GM23338 (cell line): ENCODE measurements at regions not wholly inside any gene's neighbourhood (a gene's known extent, or its start where the extent isn't known, plus 50 kb on each side); places are given as distances from the start of the nearest gene placed in this dataset.

ENCODE experiments used
- ATAC-seq: fragments of 200-7000 bp; cut with Tn5 transposase; 3 replicates; pipeline ENCODE4 v1.9.1; 2020
- DNase-seq: peaks from one replicate; pipeline ENCODE4 v3.0.0-alpha.2; 2015; ENCODE audit warnings: low spot score
- H2AFZ ChIP-seq: fragments of 200-600 bp; sonication (generic); 2 replicates; pipeline ENCODE4 v1.8.0; 2016; ENCODE audit warnings: antibody characterized with exemption, mild to moderate bottlenecking, moderate library complexity
- H3F3A ChIP-seq: fragments of 200-600 bp; sonication (generic); replicated peaks from 2 replicates; pipeline ENCODE4 v1.8.0; 2017; ENCODE audit warnings: antibody characterized with exemption, mixed run types, low read depth
- H3K27ac ChIP-seq: fragments of 200-600 bp; sonication (generic); 2 replicates; pipeline ENCODE4 v1.6.1; 2016; ENCODE audit warnings: low read depth
- H3K27me3 ChIP-seq: fragments of 200-600 bp; sonication (generic); 2 replicates; pipeline ENCODE4 v1.8.0; 2016; ENCODE audit warnings: mild to moderate bottlenecking, mixed run types, moderate library complexity; ENCODE audit not compliant: insufficient read depth
- H3K36me3 ChIP-seq: fragments of 200-600 bp; sonication (generic); 2 replicates; pipeline ENCODE4 v1.8.0; 2016; ENCODE audit warnings: mild to moderate bottlenecking; ENCODE audit not compliant: insufficient read depth
- H3K4me1 ChIP-seq: fragments of 200-600 bp; sonication (generic); 2 replicates; pipeline ENCODE4 v1.8.0; 2016; ENCODE audit warnings: mild to moderate bottlenecking, moderate library complexity; ENCODE audit not compliant: insufficient read depth
- H3K4me2 ChIP-seq: fragments of 200-600 bp; sonication (generic); 2 replicates; pipeline ENCODE4 v1.7.1; 2017; ENCODE audit warnings: mixed run types
- H3K4me3 ChIP-seq: fragments of 200-600 bp; sonication (generic); 2 replicates; pipeline ENCODE4 v1.6.1; 2016; ENCODE audit warnings: mixed run types
- H3K79me2 ChIP-seq: fragments of 200-600 bp; sonication (generic); replicated peaks from 2 replicates; pipeline ENCODE4 v1.8.0; 2017; ENCODE audit warnings: mild to moderate bottlenecking; ENCODE audit not compliant: insufficient read depth
- H3K9me2 ChIP-seq: fragments of 200-600 bp; sonication (generic); 2 replicates; pipeline ENCODE4 v1.8.0; 2017; ENCODE audit not compliant: insufficient read depth
- H4K20me1 ChIP-seq: fragments of 200-600 bp; sonication (generic); replicated peaks from 2 replicates; pipeline ENCODE4 v1.8.0; 2017; ENCODE audit warnings: mild to moderate bottlenecking; ENCODE audit not compliant: insufficient read depth
- H3K27ac Mint-ChIP-seq: 2 replicates; pipeline ENCODE4 v1.8.0; 2020; ENCODE audit warnings: inconsistent platforms, mild to moderate bottlenecking, moderate library complexity, mixed read lengths
- H3K27me3 Mint-ChIP-seq: 3 replicates; pipeline ENCODE4 v1.8.0; 2022; ENCODE audit warnings: low read depth, mild to moderate bottlenecking, moderate library complexity, mixed read lengths, inconsistent platforms; ENCODE audit not compliant: insufficient read depth, poor library complexity
- H3K36me3 Mint-ChIP-seq: 3 replicates; pipeline ENCODE4 v1.8.0; 2021; ENCODE audit warnings: low read depth, mild to moderate bottlenecking, inconsistent platforms, moderate library complexity, mixed read lengths
- H3K4me1 Mint-ChIP-seq: 3 replicates; pipeline ENCODE4 v1.8.0; 2020; ENCODE audit warnings: mild to moderate bottlenecking, inconsistent platforms, mixed read lengths
- H3K4me3 Mint-ChIP-seq: 3 replicates; pipeline ENCODE4 v1.8.0; 2021; ENCODE audit warnings: moderate library complexity, mild to moderate bottlenecking, inconsistent platforms, mixed read lengths
- H3K9me3 Mint-ChIP-seq: 3 replicates; pipeline ENCODE4 v1.8.0; 2020; ENCODE audit warnings: moderate library complexity, mild to moderate bottlenecking, inconsistent platforms, mixed read lengths
- ETS1 ChIP-seq: IDR thresholded peaks from 2 replicates; pipeline ENCODE4 v1.6.1; 2016; ENCODE audit warnings: antibody characterized with exemption
- EZH2 ChIP-seq: fragments of 200-600 bp; sonication (generic); IDR thresholded peaks from one replicate; pipeline ENCODE4 v1.8.0; 2017; ENCODE audit warnings: antibody characterized with exemption, mild to moderate bottlenecking, low read depth; ENCODE audit not compliant: unreplicated experiment
- POLR2AphosphoS5 ChIP-seq: IDR thresholded peaks from 2 replicates; pipeline ENCODE4 v1.6.1; 2016; ENCODE audit warnings: antibody characterized with exemption, low read depth
- STAT1 ChIP-seq: IDR thresholded peaks from one replicate; pipeline ENCODE4 v1.6.1; 2016; ENCODE audit warnings: antibody characterized with exemption; ENCODE audit not compliant: unreplicated experiment
- ZNF114 ChIP-seq: fragments of 250-450 bp; sonication (Bioruptor Pico); IDR thresholded peaks from 2 replicates; pipeline ENCODE4 v1.5.0; 2020; ENCODE audit warnings: mild to moderate bottlenecking, moderate library complexity
- ZNF331 ChIP-seq: fragments of 250-450 bp; sonication (Bioruptor Pico); IDR thresholded peaks from 2 replicates; pipeline ENCODE4 v1.5.0; 2020; ENCODE audit warnings: low read depth, mild to moderate bottlenecking, moderate library complexity
- ZNF462 ChIP-seq: fragments of 250-450 bp; sonication (Bioruptor Pico); IDR thresholded peaks from 2 replicates; pipeline ENCODE4 v1.5.0; 2020; ENCODE audit warnings: mild to moderate bottlenecking, moderate library complexity

GRCh38 chr5:158061451-158061850 lies 202.5 kb upstream of the CLINT1 start:
- ATAC-seq (no peak), DNase-seq (no peak)
- Histone ChIP-seq H3F3A (no peaks in the 10 kb centered on the region), H3K4me2 (no peak overlapping the region), H3K4me1 (no peaks in the 10 kb centered on the region), H4K20me1 (no peaks in the 10 kb centered on the region), H3K79me2 (no peaks in the 10 kb centered on the region), H2AFZ (peak overlapping the region; percentile 59), H3K27me3 (no peaks in the 10 kb centered on the region), H3K27ac (no peak overlapping the region), H3K36me3 (no peaks in the 10 kb centered on the region), H3K4me3 (no peak overlapping the region), H3K9me2 (no peaks in the 10 kb centered on the region)
- Mint-ChIP-seq H3K4me1 (peaks cover 5% of the 10 kb centered on the region), H3K4me3 (no peak overlapping the region), H3K27me3 (no peaks in the 10 kb centered on the region), H3K9me3 (no peaks in the 10 kb centered on the region), H3K27ac (no peak overlapping the region), H3K36me3 (no peaks in the 10 kb centered on the region)
- no peak for TF ChIP-seq ZNF331

GRCh38 chr5:158060212-158060611 lies 201.3 kb upstream of the CLINT1 start:
- Mint-ChIP-seq H3K36me3 (no peaks in the 10 kb centered on the region), H3K9me3 (no peaks in the 10 kb centered on the region), H3K4me3 (no peak overlapping the region), H3K27ac (no peak overlapping the region), H3K27me3 (no peaks in the 10 kb centered on the region), H3K4me1 (peaks cover 5% of the 10 kb centered on the region)
- DNase-seq (no peak), ATAC-seq (no peak)
- Histone ChIP-seq H2AFZ (no peak overlapping the region; the same call in 1 of the 2 replicates), H3K4me1 (no peaks in the 10 kb centered on the region), H4K20me1 (no peaks in the 10 kb centered on the region), H3K79me2 (no peaks in the 10 kb centered on the region), H3F3A (no peaks in the 10 kb centered on the region), H3K27ac (no peak overlapping the region), H3K4me2 (no peak overlapping the region), H3K36me3 (no peaks in the 10 kb centered on the region), H3K9me2 (no peaks in the 10 kb centered on the region), H3K27me3 (no peaks in the 10 kb centered on the region), H3K4me3 (no peak overlapping the region)
- TF ChIP-seq STAT1 (no peak), ZNF462 (no peak), ETS1 (no peak), ZNF114 (no peak), EZH2 (no peak), POLR2AphosphoS5 (no peak)
